HepG2 (cell line): ENCODE measurements at regions not wholly inside any gene's neighbourhood (a gene's known extent, or its start where the extent isn't known, plus 50 kb on each side); places are given as distances from the start of the nearest gene placed in this dataset.

Source experiments
- BCL3 ChIP-seq: sonication (generic); formaldehyde crosslinking; IDR thresholded peaks from 2 replicates; pipeline ENCODE4 v1.5.1; 2020; ENCODE audit warnings: mild to moderate bottlenecking, missing genetic modification reagents, moderate library complexity
- BRD4 ChIP-seq: sonication (generic); formaldehyde crosslinking; IDR thresholded peaks from 2 replicates; pipeline ENCODE4 v1.4.0; 2020; ENCODE audit warnings: missing genetic modification reagents
- EHMT2 ChIP-seq: fragments of 200-600 bp; sonication (generic); IDR thresholded peaks from 2 replicates; pipeline ENCODE4 v1.7.0; 2017; ENCODE audit warnings: antibody characterized with exemption, low read depth, low read length, borderline replicate concordance
- LBX2 ChIP-seq: sonication (generic); formaldehyde crosslinking; IDR thresholded peaks from 2 replicates; pipeline ENCODE4 v1.5.0; 2020; ENCODE audit warnings: missing genetic modification reagents, mild to moderate bottlenecking, borderline replicate concordance
- MBD4 ChIP-seq: IDR thresholded peaks from 2 replicates; pipeline ENCODE4 v1.6.1; 2012; ENCODE audit warnings: low read length, inconsistent platforms, borderline replicate concordance
- MEIS2 ChIP-seq: sonication (generic); formaldehyde crosslinking; IDR thresholded peaks from 2 replicates; pipeline ENCODE4 v1.9.0; 2021; ENCODE audit warnings: mild to moderate bottlenecking, missing genetic modification reagents
- ZMYM3 ChIP-seq: sonication (generic); formaldehyde crosslinking; IDR thresholded peaks from 2 replicates; pipeline ENCODE4 v1.5.1; 2020; ENCODE audit warnings: mild to moderate bottlenecking, missing genetic modification reagents
- ZNF142 ChIP-seq: sonication (generic); formaldehyde crosslinking; IDR thresholded peaks from 2 replicates; pipeline ENCODE4 v1.4.0; 2020; ENCODE audit warnings: missing genetic modification reagents
- ZNF30 ChIP-seq: sonication (generic); formaldehyde crosslinking; IDR thresholded peaks from 2 replicates; pipeline ENCODE4 v1.5.0; 2020; ENCODE audit warnings: mild to moderate bottlenecking, missing genetic modification reagents
- ZNF329 ChIP-seq: sonication (generic); formaldehyde crosslinking; IDR thresholded peaks from 2 replicates; pipeline ENCODE4 v1.9.0; 2021; ENCODE audit warnings: low read depth, mild to moderate bottlenecking, missing genetic modification reagents

GRCh38 chr2:242054406-242054805 lies 184.9 kb downstream of the RTP5 start (continued):
- TF ChIP-seq ZMYM3 (CRISPR knock-in tag), result peak; percentile 96
- TF ChIP-seq BCL3, result no peak
- TF ChIP-seq BRD4, result no peak
- TF ChIP-seq ZNF142 (CRISPR knock-in tag), result no peak
- no peak for TF ChIP-seq LBX2 (CRISPR knock-in tag)
- TF ChIP-seq EHMT2, result no peak
- TF ChIP-seq ZNF30, result no peak
- peak; percentile 100 for TF ChIP-seq ZNF329 (CRISPR knock-in tag)
- TF ChIP-seq MBD4, result no peak
- TF ChIP-seq MEIS2 (CRISPR knock-in tag), result no peak
